MCF 10A (cell line): ENCODE measurements at regions not wholly inside any gene's neighbourhood (a gene's known extent, or its start where the extent isn't known, plus 50 kb on each side); places are given as distances from the start of the nearest gene placed in this dataset.

ENCODE experiments used
- BruUV-seq: library from RNA; stranded (reverse); fragments of 400-500 nt; replicated peaks from 2 replicates; lab custom pipeline; 2021; lab: Mats Ljungman, UMichigan
- CTCF ChIA-PET: fragments of 300-600 bp; sonication (Branson Sonifier 250); formaldehyde crosslinking; extraction: SDS; loops from one replicate; lab custom pipeline; 2021; ENCODE audit warnings: antibody characterized with exemption, inconsistent platforms; lab: Yijun Ruan, JAX
- POLR2A ChIA-PET: fragments of 300-600, 350-650 bp; sonication (Branson Sonifier 250); formaldehyde crosslinking; extraction: SDS; loops from one replicate; lab custom pipeline; 2020; ENCODE audit warnings: antibody characterized with exemption, inconsistent platforms; lab: Yijun Ruan, JAX
- DNase-seq: peaks from one replicate; pipeline ENCODE4 v3.0.0-alpha.2; 2018; ENCODE audit not compliant: unreplicated experiment
- H3K27ac Mint-ChIP-seq: one replicate; pipeline ENCODE4 v1.8.0; 2022; ENCODE audit warnings: mild to moderate bottlenecking, low read depth, mixed read lengths; ENCODE audit not compliant: unreplicated experiment
- H3K27me3 Mint-ChIP-seq: one replicate; pipeline ENCODE4 v1.8.0; 2022; ENCODE audit warnings: mixed read lengths; ENCODE audit not compliant: insufficient read depth, unreplicated experiment
- H3K36me3 Mint-ChIP-seq: one replicate; pipeline ENCODE4 v1.8.0; 2022; ENCODE audit warnings: mild to moderate bottlenecking, moderate library complexity, mixed read lengths; ENCODE audit not compliant: insufficient read depth, unreplicated experiment
- H3K4me1 Mint-ChIP-seq: one replicate; pipeline ENCODE4 v1.8.0; 2022; ENCODE audit warnings: mixed read lengths; ENCODE audit not compliant: insufficient read depth, unreplicated experiment
- H3K4me3 Mint-ChIP-seq: one replicate; pipeline ENCODE4 v1.8.0; 2022; ENCODE audit warnings: mild to moderate bottlenecking, moderate library complexity, mixed read lengths; ENCODE audit not compliant: unreplicated experiment
- H3K9me3 Mint-ChIP-seq: one replicate; pipeline ENCODE4 v1.8.0; 2022; ENCODE audit warnings: mixed read lengths; ENCODE audit not compliant: unreplicated experiment
- intact Hi-C: fragments of 100-400 bp; cut with micrococcal nuclease; formaldehyde crosslinking; loops from 2 replicates; pipeline ENCODE4 v1.14.1; 2022
- TF ChIP-seq, protein P1 (sequence below): fragments of 200-600 bp; IDR thresholded peaks from one replicate; pipeline ENCODE4 v1.8.0; 2022; ENCODE audit warnings: antibody characterized with exemption, mild to moderate bottlenecking; ENCODE audit not compliant: unreplicated experiment

DNA sequence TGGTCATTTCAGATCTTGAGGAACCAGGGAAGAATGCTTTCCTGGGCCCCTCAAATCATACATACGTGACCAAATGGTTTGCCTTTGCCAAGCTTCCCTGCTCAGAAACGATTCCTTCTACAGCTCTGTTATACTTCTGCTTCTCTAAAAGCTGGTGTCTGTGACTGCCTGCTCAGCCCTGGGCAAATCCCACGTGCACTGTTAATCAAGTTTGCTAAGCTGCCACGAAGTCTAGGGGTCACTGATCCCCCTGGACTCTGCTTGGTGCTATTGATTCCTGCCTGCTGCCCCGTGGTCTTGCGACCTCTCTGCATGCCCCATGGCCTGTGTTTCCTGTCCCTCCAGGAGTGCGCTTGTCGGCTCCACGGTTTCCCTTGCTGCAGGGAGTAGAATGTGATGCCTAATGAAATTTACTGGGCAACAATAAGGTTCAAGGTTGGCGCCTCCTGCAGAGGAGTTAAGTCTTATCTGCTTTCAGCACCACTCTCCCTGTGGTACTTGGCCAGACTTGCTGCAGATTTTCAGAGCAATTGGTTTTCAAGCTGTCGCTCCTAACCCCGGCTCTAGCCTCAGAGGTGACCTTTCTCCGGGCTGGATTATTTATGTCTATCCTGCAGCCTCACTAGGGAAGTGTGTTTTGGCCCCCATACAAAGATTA is 201.6 kb upstream of the FZD8 start:
- no peak overlapping the region for H3K27ac Mint-ChIP-seq
- ChIA-PET CTCF (no interaction called here), POLR2A (no interaction called here)
- no peaks in the 10 kb centered on the region for H3K4me1 Mint-ChIP-seq
- H3K27me3 Mint-ChIP-seq, result no peaks in the 10 kb centered on the region
- H3K4me3 Mint-ChIP-seq, result no peak overlapping the region
- TF ChIP-seq, protein P1, sequence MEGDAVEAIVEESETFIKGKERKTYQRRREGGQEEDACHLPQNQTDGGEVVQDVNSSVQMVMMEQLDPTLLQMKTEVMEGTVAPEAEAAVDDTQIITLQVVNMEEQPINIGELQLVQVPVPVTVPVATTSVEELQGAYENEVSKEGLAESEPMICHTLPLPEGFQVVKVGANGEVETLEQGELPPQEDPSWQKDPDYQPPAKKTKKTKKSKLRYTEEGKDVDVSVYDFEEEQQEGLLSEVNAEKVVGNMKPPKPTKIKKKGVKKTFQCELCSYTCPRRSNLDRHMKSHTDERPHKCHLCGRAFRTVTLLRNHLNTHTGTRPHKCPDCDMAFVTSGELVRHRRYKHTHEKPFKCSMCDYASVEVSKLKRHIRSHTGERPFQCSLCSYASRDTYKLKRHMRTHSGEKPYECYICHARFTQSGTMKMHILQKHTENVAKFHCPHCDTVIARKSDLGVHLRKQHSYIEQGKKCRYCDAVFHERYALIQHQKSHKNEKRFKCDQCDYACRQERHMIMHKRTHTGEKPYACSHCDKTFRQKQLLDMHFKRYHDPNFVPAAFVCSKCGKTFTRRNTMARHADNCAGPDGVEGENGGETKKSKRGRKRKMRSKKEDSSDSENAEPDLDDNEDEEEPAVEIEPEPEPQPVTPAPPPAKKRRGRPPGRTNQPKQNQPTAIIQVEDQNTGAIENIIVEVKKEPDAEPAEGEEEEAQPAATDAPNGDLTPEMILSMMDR, result no peak
- DNase-seq, result no peak
- H3K9me3 Mint-ChIP-seq, result peaks cover 8% of the 10 kb centered on the region
- intact Hi-C loops, result no loop called here
- no TSS peak for BruUV-seq
- H3K36me3 Mint-ChIP-seq, result no peaks in the 10 kb centered on the region

DNA sequence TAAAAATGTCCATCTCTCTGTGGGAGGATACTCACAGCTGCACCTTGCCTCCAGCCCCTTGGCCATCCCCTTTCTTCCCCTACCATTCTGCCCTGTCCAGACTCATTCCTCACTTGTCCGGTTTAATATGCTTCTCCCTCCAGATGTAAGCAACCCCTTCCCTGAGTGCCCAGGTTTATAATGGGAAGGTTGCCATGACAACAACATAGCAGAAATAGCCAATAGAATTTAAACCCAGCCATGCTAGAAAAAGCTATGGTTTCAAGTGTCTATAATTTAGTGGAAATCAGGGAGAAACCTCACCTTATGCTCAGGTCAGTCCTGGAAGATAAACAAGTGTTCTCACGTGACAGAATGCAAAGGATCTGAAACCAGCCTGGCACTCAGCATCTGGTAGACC is 196.0 kb upstream of the FZD8 start:
- H3K4me3 Mint-ChIP-seq, result no peak overlapping the region

DNA sequence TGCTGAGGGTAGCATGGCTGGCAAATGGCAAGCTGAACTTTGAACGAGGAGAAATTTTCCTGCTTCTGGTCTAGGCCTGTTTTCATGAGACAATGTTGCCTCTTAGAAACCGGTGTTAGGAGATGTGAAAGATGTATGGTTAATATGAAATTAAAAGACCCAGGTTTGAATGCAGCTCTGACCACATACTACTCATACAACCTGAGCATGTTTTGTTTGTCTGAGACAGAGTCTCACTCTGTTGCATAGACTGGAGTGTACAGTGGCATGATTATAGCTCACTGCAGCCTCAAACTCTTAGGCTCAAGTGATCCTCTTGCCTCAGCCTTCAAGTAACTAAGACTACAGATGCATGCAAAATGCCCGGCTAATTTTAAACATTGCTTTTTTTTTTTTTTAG is 193.4 kb upstream of the FZD8 start:
- H3K4me3 Mint-ChIP-seq, result no peak overlapping the region
- TF ChIP-seq, protein P1, result no peak
- CTCF ChIA-PET, result interaction anchor here (0.6 kb wide), 2 partner anchors 336 to 456 kb away, joined by 3 to 5 read pairs; no protein-coding TSS in a partner anchor
- intact Hi-C loops, result no loop called here
- no peaks in the 10 kb centered on the region for H3K36me3 Mint-ChIP-seq
- no peak for DNase-seq
- no TSS peak for BruUV-seq
- POLR2A ChIA-PET, result interaction anchor here (0.6 kb wide), 1 partner anchor 306 kb away, joined by 3 read pairs; no protein-coding TSS in a partner anchor
- H3K9me3 Mint-ChIP-seq, result peaks cover 5% of the 10 kb centered on the region
- H3K27ac Mint-ChIP-seq, result no peak overlapping the region
- no peaks in the 10 kb centered on the region for H3K27me3 Mint-ChIP-seq
- H3K4me1 Mint-ChIP-seq, result no peaks in the 10 kb centered on the region

More for the DNA sequence above, 196.0 kb upstream of the FZD8 start:
- Mint-ChIP-seq H3K27me3 (no peaks in the 10 kb centered on the region), H3K36me3 (no peaks in the 10 kb centered on the region), H3K9me3 (peaks cover 8% of the 10 kb centered on the region), H3K27ac (no peak overlapping the region), H3K4me1 (no peaks in the 10 kb centered on the region)
- ChIA-PET POLR2A (no interaction called here), CTCF (interaction anchor here (0.7 kb wide), 1 partner anchor 78 kb away, joined by 3 read pairs; no protein-coding TSS in a partner anchor)
- no TSS peak for BruUV-seq
- DNase-seq, result no peak
- TF ChIP-seq, protein P1, result no peak
- intact Hi-C loops, result no loop called here

DNA sequence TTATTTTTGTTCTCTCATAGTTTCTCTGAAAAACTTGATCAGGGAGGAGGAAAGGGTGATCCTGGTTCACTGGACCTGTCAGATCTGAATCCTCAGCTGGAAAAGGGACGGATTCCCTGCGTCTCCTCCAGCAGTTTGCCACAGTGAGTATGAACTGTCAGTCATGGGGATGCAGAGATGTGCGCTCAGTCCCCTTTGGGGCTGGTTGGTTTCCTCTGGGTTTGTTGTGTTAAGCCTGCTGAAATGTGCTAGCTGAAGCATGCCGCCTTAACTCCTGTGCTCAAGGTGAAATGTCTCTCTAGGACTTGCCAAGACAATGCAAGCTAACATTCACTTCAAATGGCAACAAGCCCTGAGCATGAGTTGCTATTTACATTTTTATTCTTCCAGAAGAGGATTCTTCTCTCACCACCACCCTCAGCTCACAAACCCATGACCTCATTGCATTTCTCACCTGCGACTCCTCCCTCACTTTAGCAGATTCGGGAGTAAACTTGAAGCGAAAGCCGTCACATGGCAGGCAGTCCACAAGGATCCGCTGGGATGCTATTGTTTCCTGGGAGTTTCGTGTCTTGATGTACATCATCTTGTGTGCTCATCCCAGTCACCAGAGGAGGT is 192.9 kb upstream of the FZD8 start:
- Mint-ChIP-seq H3K36me3 (no peaks in the 10 kb centered on the region), H3K4me3 (no peak overlapping the region), H3K4me1 (no peaks in the 10 kb centered on the region), H3K9me3 (no peaks in the 10 kb centered on the region), H3K27me3 (no peaks in the 10 kb centered on the region), H3K27ac (no peak overlapping the region)
- TF ChIP-seq, protein P1, result no peak
- intact Hi-C loops, result no loop called here
- DNase-seq, result no peak
- POLR2A ChIA-PET, result no interaction called here
- no TSS peak for BruUV-seq
- CTCF ChIA-PET, result interaction anchor here (0.6 kb wide), 1 partner anchor 457 kb away, joined by 5 read pairs; no protein-coding TSS in a partner anchor
